SU-DHL-6 (cell line): ENCODE measurements at regions not wholly inside any gene's neighbourhood (a gene's known extent, or its start where the extent isn't known, plus 50 kb on each side); places are given as distances from the start of the nearest gene placed in this dataset.

Experiments used
- H2AFZ ChIP-seq: fragments of 200-600 bp; sonication (generic); 2 replicates; pipeline ENCODE4 v1.6.1; 2014; ENCODE audit warnings: low read depth, mild to moderate bottlenecking, moderate library complexity, mixed read lengths, antibody characterized with exemption, low read length; ENCODE audit not compliant: severe bottlenecking
- H3F3A ChIP-seq: fragments of 200-600 bp; shearing (Covaris generic); 2 replicates; pipeline ENCODE4 v1.6.0; 2016; ENCODE audit warnings: antibody characterized with exemption, mild to moderate bottlenecking; ENCODE audit not compliant: insufficient read depth
- H3K27ac ChIP-seq: fragments of 200-600 bp; sonication (generic); 2 replicates; pipeline ENCODE4 v1.5.1; 2016; ENCODE audit warnings: low read depth, mild to moderate bottlenecking, low read length, moderate library complexity, mixed read lengths
- H3K27me3 ChIP-seq: fragments of 200-600 bp; sonication (generic), shearing (Covaris generic); 2 replicates; pipeline ENCODE4 v1.6.0; 2014; ENCODE audit warnings: mild to moderate bottlenecking, low read length
- H3K36me3 ChIP-seq: fragments of 200-600 bp; sonication (generic); 2 replicates; pipeline ENCODE4 v1.6.1; 2014; ENCODE audit warnings: mild to moderate bottlenecking, low read length, mixed read lengths
- H3K4me2 ChIP-seq: fragments of 300-600, 200-600 bp; shearing (Covaris generic), sonication (generic); 2 replicates; pipeline ENCODE4 v1.6.0; 2014; ENCODE audit warnings: low read length, low read depth, mild to moderate bottlenecking; ENCODE audit not compliant: poor library complexity, severe bottlenecking
- H3K4me3 ChIP-seq: fragments of 200-600 bp; sonication (generic); 2 replicates; pipeline ENCODE4 v1.5.1; 2014; ENCODE audit warnings: antibody characterized with exemption, low read length, mild to moderate bottlenecking, mixed read lengths; ENCODE audit not compliant: insufficient read depth, poor library complexity, severe bottlenecking
- H3K79me2 ChIP-seq: fragments of 200-600 bp; sonication (generic); 2 replicates; pipeline ENCODE4 v1.6.1; 2014; ENCODE audit warnings: mild to moderate bottlenecking, low read length, moderate library complexity; ENCODE audit not compliant: insufficient read depth
- H3K9ac ChIP-seq: fragments of 200-600 bp; sonication (generic); 2 replicates; pipeline ENCODE4 v1.7.0; 2014; ENCODE audit warnings: mild to moderate bottlenecking, low read length
- H3K9me2 ChIP-seq: fragments of 200-600 bp; sonication (generic); replicated peaks from 2 replicates; pipeline ENCODE4 v1.6.1; 2014; ENCODE audit warnings: low read length; ENCODE audit not compliant: insufficient read depth
- H3K9me3 ChIP-seq: fragments of 200-600 bp; sonication (generic); 2 replicates; pipeline ENCODE4 v1.6.1; 2014; ENCODE audit warnings: low read length, mixed read lengths; ENCODE audit not compliant: insufficient read depth
- H4K20me1 ChIP-seq: fragments of 200-600 bp; sonication (generic); 2 replicates; pipeline ENCODE4 v1.6.1; 2014; ENCODE audit warnings: low read depth, mild to moderate bottlenecking, antibody characterized with exemption, low read length, moderate library complexity, mixed read lengths
- CTCF ChIP-seq: fragments of 200-600 bp; sonication (generic); IDR thresholded peaks from one replicate; pipeline ENCODE4 v1.5.1; 2017; ENCODE audit warnings: antibody characterized with exemption, mild to moderate bottlenecking, low read length, moderate library complexity; ENCODE audit not compliant: insufficient read depth, poor library complexity, severe bottlenecking
- EZH2phosphoT487 ChIP-seq: fragments of 200-600 bp; sonication (generic), shearing (Covaris generic); conservative IDR thresholded peaks from 2 replicates; pipeline ENCODE4 v1.6.1; 2018; ENCODE audit warnings: mild to moderate bottlenecking, antibody characterized with exemption, low read length, moderate library complexity, mixed read lengths

GRCh38 chrX:148268673-148269072, 231.7 kb upstream of the AFF2 start:
- H3K4me3 ChIP-seq = no peak overlapping the region
- no peaks in the 10 kb centered on the region for H3K27me3 ChIP-seq
- no peak overlapping the region for H2AFZ ChIP-seq
- H3K9ac ChIP-seq = no peak overlapping the region
- no peak for TF ChIP-seq EZH2phosphoT487
- H3K27ac ChIP-seq = no peak overlapping the region
- no peak overlapping the region for H3K4me2 ChIP-seq
- H3F3A ChIP-seq = no peaks in the 10 kb centered on the region
- H3K9me2 ChIP-seq = no peaks in the 10 kb centered on the region
- H3K79me2 ChIP-seq = no peaks in the 10 kb centered on the region
- no peaks in the 10 kb centered on the region for H3K36me3 ChIP-seq
- H4K20me1 ChIP-seq = no peaks in the 10 kb centered on the region
- no peaks in the 10 kb centered on the region for H3K9me3 ChIP-seq

- no peaks in the 10 kb centered on the region for H3K36me3 ChIP-seq
- no peak overlapping the region for H3K27ac ChIP-seq
- H3K79me2 ChIP-seq = no peaks in the 10 kb centered on the region
- H3K27me3 ChIP-seq = no peaks in the 10 kb centered on the region
- no peaks in the 10 kb centered on the region for H3K9me2 ChIP-seq
- no peak overlapping the region for H2AFZ ChIP-seq
- TF ChIP-seq CTCF (no peak), EZH2phosphoT487 (no peak)
- H3K4me2 ChIP-seq = no peak overlapping the region
- no peak overlapping the region for H3K9ac ChIP-seq
- H3K9me3 ChIP-seq = no peaks in the 10 kb centered on the region
- H3F3A ChIP-seq = no peaks in the 10 kb centered on the region
- H3K4me3 ChIP-seq = no peak overlapping the region
- H4K20me1 ChIP-seq = no peaks in the 10 kb centered on the region
These were observed 230.9 kb upstream of the AFF2 start for GRCh38 chrX:148269513-148269912.

- no peak overlapping the region for H2AFZ ChIP-seq
- no peak overlapping the region for H3K27ac ChIP-seq
- no peaks in the 10 kb centered on the region for H4K20me1 ChIP-seq
- no peaks in the 10 kb centered on the region for H3K9me2 ChIP-seq
- H3K4me2 ChIP-seq = no peak overlapping the region
- H3K9me3 ChIP-seq = no peaks in the 10 kb centered on the region
- H3K36me3 ChIP-seq = no peaks in the 10 kb centered on the region
- no peaks in the 10 kb centered on the region for H3K27me3 ChIP-seq
- no peak overlapping the region for H3K4me3 ChIP-seq
- no peak overlapping the region for H3K9ac ChIP-seq
- H3F3A ChIP-seq = no peaks in the 10 kb centered on the region
- TF ChIP-seq CTCF = no peak
- no peak for TF ChIP-seq EZH2phosphoT487
- no peaks in the 10 kb centered on the region for H3K79me2 ChIP-seq
These were observed 229.9 kb upstream of the AFF2 start for GRCh38 chrX:148270499-148270898.

GRCh38 chrX:148271263-148271662, 229.2 kb upstream of the AFF2 start:
- no peak overlapping the region for H3K4me2 ChIP-seq

More at GRCh38 chrX:148271263-148271662, 229.2 kb upstream of the AFF2 start:
- Histone ChIP-seq H3K4me3 (no peak overlapping the region), H3K36me3 (no peaks in the 10 kb centered on the region), H4K20me1 (no peaks in the 10 kb centered on the region), H3K9ac (no peak overlapping the region), H3K27ac (no peak overlapping the region), H2AFZ (no peak overlapping the region), H3K79me2 (no peaks in the 10 kb centered on the region), H3F3A (no peaks in the 10 kb centered on the region), H3K9me3 (no peaks in the 10 kb centered on the region), H3K9me2 (no peaks in the 10 kb centered on the region), H3K27me3 (no peaks in the 10 kb centered on the region)
- TF ChIP-seq CTCF = no peak
- no peak for TF ChIP-seq EZH2phosphoT487
